ENCODE measurements at regions not wholly inside any gene's neighbourhood (a gene's known extent, or its start where the extent isn't known, plus 50 kb on each side); places are given as distances from the start of the nearest gene placed in this dataset.

DNA sequence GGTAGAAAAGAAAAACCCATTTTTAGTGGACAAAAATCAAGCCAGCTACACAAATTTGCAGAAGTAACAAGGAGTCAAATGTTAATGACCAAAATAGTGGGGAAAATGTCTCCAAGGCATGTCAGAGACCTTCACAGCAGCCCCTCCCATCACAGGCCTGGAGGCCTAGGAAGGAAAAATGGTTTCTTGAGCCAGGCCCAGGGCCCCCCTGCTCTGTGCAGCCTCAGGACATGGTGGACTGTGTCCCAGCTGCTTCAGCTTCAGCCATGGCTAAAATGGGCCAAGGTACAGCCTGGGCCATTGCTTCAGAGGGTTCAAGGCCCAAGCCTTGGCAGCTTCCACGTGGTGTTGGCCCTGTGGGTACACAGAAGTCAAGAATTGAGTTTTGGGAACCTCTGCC is 82.5 kb upstream of the CLVS2 start:
- TF ChIP-seq USF1 (IDR thresholded peaks at IDR 0.05) = no peak
- no peak for TF ChIP-seq FOXM1 (IDR thresholded peaks at IDR 0.05; ENCODE audit: borderline replicate concordance, low read depth)
- no peak for TF ChIP-seq CEBPB (IDR thresholded peaks at IDR 0.05)
- no peak for TF ChIP-seq TEAD4 (IDR thresholded peaks at IDR 0.05)
- TF ChIP-seq EP300 (IDR thresholded peaks at IDR 0.05; ENCODE audit: borderline replicate concordance) = no peak
- no peak for TF ChIP-seq ZBTB7A (IDR thresholded peaks at IDR 0.05; ENCODE audit: low read depth)
- TF ChIP-seq RAD21 (IDR thresholded peaks at IDR 0.05; ENCODE audit: low read depth) = no peak
- TF ChIP-seq MAX (IDR thresholded peaks at IDR 0.05) = no peak
- no peak for TF ChIP-seq NFIC (IDR thresholded peaks at IDR 0.05)
- no peak for TF ChIP-seq YY1 (IDR thresholded peaks at IDR 0.05; ENCODE audit: low read depth)
- no peak for TF ChIP-seq TCF12 (IDR thresholded peaks at IDR 0.05; ENCODE audit: low read depth)
- no peak for TF ChIP-seq TAF1 (IDR thresholded peaks at IDR 0.05; ENCODE audit: low read depth)

GRCh38 chr6:122918714-122919113 is 77.3 kb upstream of the CLVS2 start:
- no peak for TF ChIP-seq CEBPB (IDR thresholded peaks at IDR 0.05)

- TF ChIP-seq NFIC (IDR thresholded peaks at IDR 0.05) = no peak
These were observed 65.5 kb upstream of the CLVS2 start for GRCh38 chr6:122930252-122931180.

GRCh38 chr6:122931916-122932315 is 64.1 kb upstream of the CLVS2 start:
- TF ChIP-seq EGR1 (IDR thresholded peaks at IDR 0.05) (no peak), FOXM1 (IDR thresholded peaks at IDR 0.05; ENCODE audit: borderline replicate concordance, low read depth) (no peak), CREB1 (IDR thresholded peaks at IDR 0.05; ENCODE audit: low read depth) (no peak), NFIC (IDR thresholded peaks at IDR 0.05) (no peak), TAF1 (IDR thresholded peaks at IDR 0.05; ENCODE audit: low read depth) (no peak), USF1 (IDR thresholded peaks at IDR 0.05) (no peak), YY1 (IDR thresholded peaks at IDR 0.05; ENCODE audit: low read depth) (no peak), RAD21 (IDR thresholded peaks at IDR 0.05; ENCODE audit: low read depth) (no peak), TCF12 (IDR thresholded peaks at IDR 0.05; ENCODE audit: low read depth) (no peak), ZBTB7A (IDR thresholded peaks at IDR 0.05; ENCODE audit: low read depth) (no peak), MAX (IDR thresholded peaks at IDR 0.05) (no peak)
